IMR-90 (cell line): ENCODE measurements at regions not wholly inside any gene's neighbourhood (a gene's known extent, or its start where the extent isn't known, plus 50 kb on each side); places are given as distances from the start of the nearest gene placed in this dataset.

Experiments used
- ATAC-seq: fragments of 200-7000 bp; cut with Tn5 transposase; 2 replicates; pipeline ENCODE4 v1.9.1; 2020; ENCODE audit warnings: low read depth, mild to moderate bottlenecking, moderate library complexity
- BruUV-seq: library from RNA; stranded (reverse); fragments of 400-500 nt; replicated peaks from 2 replicates; lab custom pipeline; 2021; lab: Mats Ljungman, UMichigan
- CTCF ChIA-PET: fragments of 300-600 bp; formaldehyde crosslinking; extraction: SDS; loops from one replicate; lab custom pipeline; 2021; ENCODE audit warnings: antibody characterized with exemption; lab: Yijun Ruan, JAX
- POLR2A ChIA-PET: fragments of 300-600 bp; sonication (Branson Sonifier 250); formaldehyde crosslinking; loops from one replicate; lab custom pipeline; 2022; ENCODE audit warnings: antibody characterized with exemption; ENCODE audit not compliant: unreplicated experiment; lab: Charles Lee
- DNase-seq: peaks from one replicate; pipeline ENCODE4 v3.0.0; 2013
- H2AFZ ChIP-seq: replicated peaks from 2 replicates; pipeline ENCODE3; 2013; ENCODE audit warnings: low read length, mild to moderate bottlenecking; ENCODE audit not compliant: poor library complexity
- H2AK5ac ChIP-seq: 2 replicates; pipeline ENCODE4 v1.6.1; 2013; ENCODE audit warnings: low read depth, low read length, inconsistent platforms
- H2AK9ac ChIP-seq: replicated peaks from 2 replicates; pipeline ENCODE3; 2013; ENCODE audit warnings: mild to moderate bottlenecking, low read depth, low read length, moderate library complexity; ENCODE audit not compliant: poor library complexity
- H2BK120ac ChIP-seq: 2 replicates; pipeline ENCODE4 v1.6.1; 2013; ENCODE audit warnings: low read depth, low read length, inconsistent platforms
- H2BK15ac ChIP-seq: 3 replicates; pipeline ENCODE4 v1.6.1; 2013; ENCODE audit warnings: low read depth, low read length, inconsistent platforms
- H2BK20ac ChIP-seq: 2 replicates; pipeline ENCODE4 v1.6.1; 2013; ENCODE audit warnings: low read depth, mild to moderate bottlenecking, inconsistent platforms, low read length, moderate library complexity
- H2BK5ac ChIP-seq: 2 replicates; pipeline ENCODE4 v1.6.1; 2013; ENCODE audit warnings: mild to moderate bottlenecking, low read depth, low read length, inconsistent platforms; ENCODE audit not compliant: poor library complexity, severe bottlenecking
- H3K14ac ChIP-seq: replicated peaks from 2 replicates; pipeline ENCODE4 v1.6.1; 2013; ENCODE audit warnings: low read depth, low read length, inconsistent platforms
- H3K18ac ChIP-seq: 2 replicates; pipeline ENCODE4 v1.6.1; 2013; ENCODE audit warnings: low read depth, low read length, control low read depth
- H3K23ac ChIP-seq: 2 replicates; pipeline ENCODE4 v1.6.1; 2013; ENCODE audit warnings: low read depth, low read length, inconsistent platforms
- H3K27ac ChIP-seq: 2 replicates; pipeline ENCODE4 v1.5.1; 2013; ENCODE audit warnings: mild to moderate bottlenecking, control low read depth, low read length; ENCODE audit not compliant: insufficient read depth
- H3K27me3 ChIP-seq: 2 replicates; pipeline ENCODE4 v1.6.1; 2013; ENCODE audit warnings: low read length; ENCODE audit not compliant: control insufficient read depth, insufficient read depth
- H3K36me3 ChIP-seq: 2 replicates; pipeline ENCODE4 v1.6.1; 2013; ENCODE audit warnings: low read length, mixed read lengths; ENCODE audit not compliant: control insufficient read depth, insufficient read depth
- H3K4ac ChIP-seq: 2 replicates; pipeline ENCODE4 v1.6.1; 2013; ENCODE audit warnings: low read depth, low read length, inconsistent platforms
- H3K4me1 ChIP-seq: 2 replicates; pipeline ENCODE4 v1.6.1; 2013; ENCODE audit warnings: low read length, mixed read lengths; ENCODE audit not compliant: control insufficient read depth, insufficient read depth
- H3K4me2 ChIP-seq: 2 replicates; pipeline ENCODE4 v1.6.1; 2013; ENCODE audit warnings: low read depth, mild to moderate bottlenecking, control low read depth, low read length, moderate library complexity
- H3K4me3 ChIP-seq: 2 replicates; pipeline ENCODE4 v1.5.1; 2013; ENCODE audit warnings: low read depth, mild to moderate bottlenecking, control low read depth, low read length, moderate library complexity; ENCODE audit not compliant: insufficient read depth
- H3K56ac ChIP-seq: 2 replicates; pipeline ENCODE4 v1.6.1; 2013; ENCODE audit warnings: low read length, inconsistent platforms; ENCODE audit not compliant: insufficient read depth; ENCODE audit errors: extremely low read depth
- H3K79me1 ChIP-seq, 2 experiments: 2 replicates each; pipeline ENCODE4 v1.6.1; 2013; ENCODE audit warnings: low read length in 2 of 2, inconsistent platforms in 1 of 2, low read depth in 1 of 2
- H3K9ac ChIP-seq: 2 replicates; pipeline ENCODE4 v1.6.1; 2013; ENCODE audit warnings: low read depth, low read length, control low read depth
- H3K9me1 ChIP-seq: 2 replicates; pipeline ENCODE4 v1.6.1; 2013; ENCODE audit warnings: low read length, inconsistent platforms; ENCODE audit not compliant: insufficient read depth
- H3K9me3 ChIP-seq: 2 replicates; pipeline ENCODE4 v1.6.1; 2013; ENCODE audit warnings: low read length; ENCODE audit not compliant: control insufficient read depth, insufficient read depth
- H4K20me1 ChIP-seq: 2 replicates; pipeline ENCODE4 v1.6.1; 2013; ENCODE audit warnings: low read length, inconsistent platforms; ENCODE audit not compliant: insufficient read depth
- H4K5ac ChIP-seq: 2 replicates; pipeline ENCODE4 v1.6.1; 2013; ENCODE audit warnings: mild to moderate bottlenecking, low read depth, low read length, control low read depth
- H4K8ac ChIP-seq, 2 experiments: 2 replicates each; pipeline ENCODE4 v1.6.1; 2013; ENCODE audit warnings: low read depth in 2 of 2, low read length in 2 of 2, control low read depth in 1 of 2, inconsistent platforms in 1 of 2
- H4K91ac ChIP-seq: 2 replicates; pipeline ENCODE4 v1.6.1; 2013; ENCODE audit warnings: low read depth, low read length, inconsistent platforms; ENCODE audit not compliant: insufficient read depth
- BHLHE40 ChIP-seq: fragments of 150-350 bp; IDR thresholded peaks from 2 replicates; pipeline ENCODE4 v1.6.1; 2016; ENCODE audit warnings: mild to moderate bottlenecking, low read depth, low read length
- ELK1 ChIP-seq: fragments of 150-350 bp; IDR thresholded peaks from 2 replicates; pipeline ENCODE4 v1.6.1; 2016; ENCODE audit warnings: low read depth, mild to moderate bottlenecking, low read length, moderate library complexity, borderline replicate concordance
- FOS ChIP-seq: fragments of 150-350 bp; IDR thresholded peaks from 2 replicates; pipeline ENCODE4 v1.6.1; 2016; ENCODE audit warnings: low read depth, low read length
- MAFK ChIP-seq: IDR thresholded peaks from 2 replicates; pipeline ENCODE4 v1.6.1; 2012; ENCODE audit warnings: low read depth, low read length, improper control_type of control experiment
- MAZ ChIP-seq: IDR thresholded peaks from 2 replicates; pipeline ENCODE4 v1.6.1; 2012; ENCODE audit warnings: low read depth, mild to moderate bottlenecking, low read length, improper control_type of control experiment, moderate library complexity, borderline replicate concordance
- NFE2L2 ChIP-seq: fragments of 150-350 bp; IDR thresholded peaks from 2 replicates; pipeline ENCODE4 v1.6.1; 2016; ENCODE audit warnings: low read depth, mild to moderate bottlenecking, low read length
- RAD21 ChIP-seq: IDR thresholded peaks from 2 replicates; pipeline ENCODE4 v1.6.1; 2012; ENCODE audit warnings: low read length, improper control_type of control experiment
- RCOR1 ChIP-seq: IDR thresholded peaks from 2 replicates; pipeline ENCODE4 v1.6.1; 2012; ENCODE audit warnings: mild to moderate bottlenecking, low read length, improper control_type of control experiment; ENCODE audit not compliant: insufficient replicate concordance
- RFX5 ChIP-seq: IDR thresholded peaks from 2 replicates; pipeline ENCODE4 v1.8.0; 2012; ENCODE audit warnings: low read depth, mild to moderate bottlenecking, low read length, moderate library complexity
- SMC3 ChIP-seq: fragments of 150-350 bp; IDR thresholded peaks from 2 replicates; pipeline ENCODE4 v1.6.1; 2016; ENCODE audit warnings: low read depth, mild to moderate bottlenecking, antibody characterized with exemption, low read length, moderate library complexity
- dilution Hi-C: fragments of 300-500 bp; cut with HindIII; formaldehyde crosslinking; loops from one replicate; pipeline ENCODE4 v1.14.3; 2018; ENCODE audit warnings: low sequenced_read_pairs; ENCODE audit not compliant: unreplicated experiment
- in situ Hi-C: fragments of 300-500 bp; cut with MboI; formaldehyde crosslinking; loops from 3 replicates; pipeline ENCODE4 v1.14.3; 2019; ENCODE audit warnings: low sequenced_read_pairs, inconsistent platforms, mixed read lengths
- intact Hi-C: fragments of 100-400 bp; cut with micrococcal nuclease; formaldehyde crosslinking; loops from 2 replicates; pipeline ENCODE4 v1.10.0; 2022
- TF ChIP-seq, protein P1 (sequence below): conservative IDR thresholded peaks from 2 replicates; pipeline ENCODE4 v1.5.1; 2012; ENCODE audit warnings: mild to moderate bottlenecking, low read depth, low read length, improper control_type of control experiment
- TF ChIP-seq, protein P2 (sequence below): fragments of 150-350 bp; IDR thresholded peaks from 2 replicates; pipeline ENCODE4 v1.6.1; 2017; ENCODE audit warnings: mild to moderate bottlenecking, antibody characterized with exemption, low read length, low read depth

DNA sequence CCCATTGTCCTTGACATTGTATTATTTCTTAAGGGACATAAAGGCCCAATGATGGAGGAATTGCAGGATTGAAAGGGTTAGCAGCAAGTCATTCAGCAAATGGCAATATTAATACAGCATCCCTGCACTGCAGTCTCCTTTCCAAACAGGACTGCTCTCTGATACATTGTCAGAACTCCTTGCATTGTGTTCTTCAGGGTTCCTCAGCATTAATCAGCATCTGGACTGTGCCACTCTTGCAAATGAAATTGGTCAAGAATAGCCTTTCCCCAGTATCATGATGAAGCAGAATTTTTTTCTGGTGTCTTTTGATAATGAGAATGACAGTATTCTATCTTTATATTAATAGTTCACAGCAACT lies 272.6 kb upstream of the HAND2 start:
- no peak overlapping the region for H4K8ac ChIP-seq
- no peaks in the 10 kb centered on the region for H3K36me3 ChIP-seq
- TF ChIP-seq RFX5: no peak
- no peak for TF ChIP-seq SMC3
- TF ChIP-seq MAFK: no peak
- no peak for TF ChIP-seq RAD21
- TF ChIP-seq, protein P1, sequence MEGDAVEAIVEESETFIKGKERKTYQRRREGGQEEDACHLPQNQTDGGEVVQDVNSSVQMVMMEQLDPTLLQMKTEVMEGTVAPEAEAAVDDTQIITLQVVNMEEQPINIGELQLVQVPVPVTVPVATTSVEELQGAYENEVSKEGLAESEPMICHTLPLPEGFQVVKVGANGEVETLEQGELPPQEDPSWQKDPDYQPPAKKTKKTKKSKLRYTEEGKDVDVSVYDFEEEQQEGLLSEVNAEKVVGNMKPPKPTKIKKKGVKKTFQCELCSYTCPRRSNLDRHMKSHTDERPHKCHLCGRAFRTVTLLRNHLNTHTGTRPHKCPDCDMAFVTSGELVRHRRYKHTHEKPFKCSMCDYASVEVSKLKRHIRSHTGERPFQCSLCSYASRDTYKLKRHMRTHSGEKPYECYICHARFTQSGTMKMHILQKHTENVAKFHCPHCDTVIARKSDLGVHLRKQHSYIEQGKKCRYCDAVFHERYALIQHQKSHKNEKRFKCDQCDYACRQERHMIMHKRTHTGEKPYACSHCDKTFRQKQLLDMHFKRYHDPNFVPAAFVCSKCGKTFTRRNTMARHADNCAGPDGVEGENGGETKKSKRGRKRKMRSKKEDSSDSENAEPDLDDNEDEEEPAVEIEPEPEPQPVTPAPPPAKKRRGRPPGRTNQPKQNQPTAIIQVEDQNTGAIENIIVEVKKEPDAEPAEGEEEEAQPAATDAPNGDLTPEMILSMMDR: no peak
- TF ChIP-seq, protein P2, sequence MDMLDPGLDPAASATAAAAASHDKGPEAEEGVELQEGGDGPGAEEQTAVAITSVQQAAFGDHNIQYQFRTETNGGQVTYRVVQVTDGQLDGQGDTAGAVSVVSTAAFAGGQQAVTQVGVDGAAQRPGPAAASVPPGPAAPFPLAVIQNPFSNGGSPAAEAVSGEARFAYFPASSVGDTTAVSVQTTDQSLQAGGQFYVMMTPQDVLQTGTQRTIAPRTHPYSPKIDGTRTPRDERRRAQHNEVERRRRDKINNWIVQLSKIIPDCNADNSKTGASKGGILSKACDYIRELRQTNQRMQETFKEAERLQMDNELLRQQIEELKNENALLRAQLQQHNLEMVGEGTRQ: no peak
- TF ChIP-seq MAZ: no peak
- TF ChIP-seq FOS: no peak
- no peak for TF ChIP-seq RCOR1
- TF ChIP-seq ELK1: no peak
- TF ChIP-seq BHLHE40: no peak
- no peak for TF ChIP-seq NFE2L2
- no peak overlapping the region for H3K23ac ChIP-seq
- no peaks in the 10 kb centered on the region for H3K79me1 ChIP-seq
- no peak overlapping the region for H2AK5ac ChIP-seq
- POLR2A ChIA-PET: no interaction called here
- no peak overlapping the region for H3K4me3 ChIP-seq
- dilution Hi-C loops (no loop called here), in situ Hi-C loops (no loop called here), intact Hi-C loops (no loop called here)
- H3K18ac ChIP-seq: no peak overlapping the region
- no peak overlapping the region for H3K9ac ChIP-seq
- no peak overlapping the region for H2BK20ac ChIP-seq
- no peak overlapping the region for H4K91ac ChIP-seq
- H3K27me3 ChIP-seq: no peaks in the 10 kb centered on the region
- ATAC-seq (no peak), DNase-seq (no peak)
- H2AK9ac ChIP-seq: no peak overlapping the region
- H3K4me1 ChIP-seq: no peaks in the 10 kb centered on the region
- no peaks in the 10 kb centered on the region for H3K9me3 ChIP-seq
- H2AFZ ChIP-seq: no peak overlapping the region
- H4K5ac ChIP-seq: no peak overlapping the region
- no peak overlapping the region for H3K27ac ChIP-seq
- no peak overlapping the region for H2BK15ac ChIP-seq
- CTCF ChIA-PET: no interaction called here
- no peak overlapping the region for H3K4me2 ChIP-seq
- H4K20me1 ChIP-seq: no peaks in the 10 kb centered on the region
- no peaks in the 10 kb centered on the region for H3K9me1 ChIP-seq
- H3K14ac ChIP-seq: no peak overlapping the region
- H3K56ac ChIP-seq: no peak overlapping the region
- H2BK5ac ChIP-seq: no peak overlapping the region
- H3K4ac ChIP-seq: no peak overlapping the region
- H2BK120ac ChIP-seq: no peak overlapping the region
- BruUV-seq: no TSS peak
